ENCODE measurements at regions not wholly inside any gene's neighbourhood (a gene's known extent, or its start where the extent isn't known, plus 50 kb on each side); places are given as distances from the start of the nearest gene placed in this dataset.

DNA sequence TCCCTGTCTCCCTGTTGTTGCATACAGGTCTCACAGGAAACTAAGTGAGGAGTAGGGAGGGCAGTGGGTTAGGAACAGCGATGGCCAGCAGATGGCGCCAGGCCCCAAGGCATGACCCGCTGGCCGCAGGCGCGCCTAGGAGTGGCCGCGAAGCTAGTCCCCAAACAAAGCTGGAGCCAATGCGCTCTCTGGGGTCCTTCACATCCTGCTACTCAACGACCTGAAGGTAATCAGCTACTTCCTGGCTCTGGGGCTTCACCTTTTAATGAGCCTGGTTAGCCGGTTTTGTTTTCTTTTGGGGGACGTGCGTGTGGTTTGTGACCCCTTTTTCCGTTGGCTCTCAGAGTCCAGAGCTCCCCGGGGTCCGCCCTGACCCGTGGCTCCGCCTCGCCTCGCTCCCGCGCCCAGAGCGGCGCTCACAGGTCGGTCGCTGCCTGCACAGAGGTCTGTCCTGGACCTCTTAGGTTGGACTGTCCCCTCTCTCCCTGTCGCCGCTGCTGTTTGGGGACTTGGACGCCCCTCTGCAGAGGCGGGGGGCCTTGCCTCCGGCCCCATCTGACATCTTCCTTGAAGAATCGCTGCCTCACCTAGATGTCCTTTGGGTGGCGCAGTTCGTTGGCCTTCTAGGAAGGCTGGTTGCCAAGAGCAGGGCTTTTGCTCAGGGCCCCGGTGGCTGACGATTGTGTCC lies 62.2 kb upstream of the GTF3A start (continued):
- TF ChIP-seq, protein P1, sequence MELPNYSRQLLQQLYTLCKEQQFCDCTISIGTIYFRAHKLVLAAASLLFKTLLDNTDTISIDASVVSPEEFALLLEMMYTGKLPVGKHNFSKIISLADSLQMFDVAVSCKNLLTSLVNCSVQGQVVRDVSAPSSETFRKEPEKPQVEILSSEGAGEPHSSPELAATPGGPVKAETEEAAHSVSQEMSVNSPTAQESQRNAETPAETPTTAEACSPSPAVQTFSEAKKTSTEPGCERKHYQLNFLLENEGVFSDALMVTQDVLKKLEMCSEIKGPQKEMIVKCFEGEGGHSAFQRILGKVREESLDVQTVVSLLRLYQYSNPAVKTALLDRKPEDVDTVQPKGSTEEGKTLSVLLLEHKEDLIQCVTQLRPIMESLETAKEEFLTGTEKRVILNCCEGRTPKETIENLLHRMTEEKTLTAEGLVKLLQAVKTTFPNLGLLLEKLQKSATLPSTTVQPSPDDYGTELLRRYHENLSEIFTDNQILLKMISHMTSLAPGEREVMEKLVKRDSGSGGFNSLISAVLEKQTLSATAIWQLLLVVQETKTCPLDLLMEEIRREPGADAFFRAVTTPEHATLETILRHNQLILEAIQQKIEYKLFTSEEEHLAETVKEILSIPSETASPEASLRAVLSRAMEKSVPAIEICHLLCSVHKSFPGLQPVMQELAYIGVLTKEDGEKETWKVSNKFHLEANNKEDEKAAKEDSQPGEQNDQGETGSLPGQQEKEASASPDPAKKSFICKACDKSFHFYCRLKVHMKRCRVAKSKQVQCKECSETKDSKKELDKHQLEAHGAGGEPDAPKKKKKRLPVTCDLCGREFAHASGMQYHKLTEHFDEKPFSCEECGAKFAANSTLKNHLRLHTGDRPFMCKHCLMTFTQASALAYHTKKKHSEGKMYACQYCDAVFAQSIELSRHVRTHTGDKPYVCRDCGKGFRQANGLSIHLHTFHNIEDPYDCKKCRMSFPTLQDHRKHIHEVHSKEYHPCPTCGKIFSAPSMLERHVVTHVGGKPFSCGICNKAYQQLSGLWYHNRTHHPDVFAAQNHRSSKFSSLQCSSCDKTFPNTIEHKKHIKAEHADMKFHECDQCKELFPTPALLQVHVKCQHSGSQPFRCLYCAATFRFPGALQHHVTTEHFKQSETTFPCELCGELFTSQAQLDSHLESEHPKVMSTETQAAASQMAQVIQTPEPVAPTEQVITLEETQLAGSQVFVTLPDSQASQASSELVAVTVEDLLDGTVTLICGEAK (IDR thresholded peaks at IDR 0.05), result no peak
- TF ChIP-seq, protein P1 (CRISPR knock-in tag; IDR thresholded peaks at IDR 0.05), result no peak
- TF ChIP-seq ZFP82 (CRISPR knock-in tag; IDR thresholded peaks at IDR 0.05; ENCODE audit: borderline replicate concordance), result no peak
- TF ChIP-seq, protein P2, sequence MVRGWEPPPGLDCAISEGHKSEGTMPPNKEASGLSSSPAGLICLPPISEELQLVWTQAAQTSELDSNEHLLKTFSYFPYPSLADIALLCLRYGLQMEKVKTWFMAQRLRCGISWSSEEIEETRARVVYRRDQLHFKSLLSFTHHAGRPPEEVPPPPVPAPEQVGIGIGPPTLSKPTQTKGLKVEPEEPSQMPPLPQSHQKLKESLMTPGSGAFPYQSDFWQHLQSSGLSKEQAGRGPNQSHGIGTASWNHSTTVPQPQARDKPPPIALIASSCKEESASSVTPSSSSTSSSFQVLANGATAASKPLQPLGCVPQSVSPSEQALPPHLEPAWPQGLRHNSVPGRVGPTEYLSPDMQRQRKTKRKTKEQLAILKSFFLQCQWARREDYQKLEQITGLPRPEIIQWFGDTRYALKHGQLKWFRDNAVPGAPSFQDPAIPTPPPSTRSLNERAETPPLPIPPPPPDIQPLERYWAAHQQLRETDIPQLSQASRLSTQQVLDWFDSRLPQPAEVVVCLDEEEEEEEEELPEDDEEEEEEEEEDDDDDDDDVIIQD (CRISPR knock-in tag; IDR thresholded peaks at IDR 0.05; ENCODE audit: low read depth), result no peak
- no peak for TF ChIP-seq TBX3 (IDR thresholded peaks at IDR 0.05; ENCODE audit: borderline replicate concordance)
- TF ChIP-seq, protein P3, sequence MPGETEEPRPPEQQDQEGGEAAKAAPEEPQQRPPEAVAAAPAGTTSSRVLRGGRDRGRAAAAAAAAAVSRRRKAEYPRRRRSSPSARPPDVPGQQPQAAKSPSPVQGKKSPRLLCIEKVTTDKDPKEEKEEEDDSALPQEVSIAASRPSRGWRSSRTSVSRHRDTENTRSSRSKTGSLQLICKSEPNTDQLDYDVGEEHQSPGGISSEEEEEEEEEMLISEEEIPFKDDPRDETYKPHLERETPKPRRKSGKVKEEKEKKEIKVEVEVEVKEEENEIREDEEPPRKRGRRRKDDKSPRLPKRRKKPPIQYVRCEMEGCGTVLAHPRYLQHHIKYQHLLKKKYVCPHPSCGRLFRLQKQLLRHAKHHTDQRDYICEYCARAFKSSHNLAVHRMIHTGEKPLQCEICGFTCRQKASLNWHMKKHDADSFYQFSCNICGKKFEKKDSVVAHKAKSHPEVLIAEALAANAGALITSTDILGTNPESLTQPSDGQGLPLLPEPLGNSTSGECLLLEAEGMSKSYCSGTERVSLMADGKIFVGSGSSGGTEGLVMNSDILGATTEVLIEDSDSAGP (CRISPR knock-in tag; IDR thresholded peaks at IDR 0.05; ENCODE audit: borderline replicate concordance), result peak; percentile 76
- no peak for TF ChIP-seq ATF1 (CRISPR knock-in tag; IDR thresholded peaks at IDR 0.05)
- no peak for TF ChIP-seq RARG (CRISPR knock-in tag; IDR thresholded peaks at IDR 0.05; ENCODE audit: low read depth)
- TF ChIP-seq SIN3B (IDR thresholded peaks at IDR 0.05; ENCODE audit: low read length), result no peak
- TF ChIP-seq MXI1 (IDR thresholded peaks at IDR 0.05; ENCODE audit: borderline replicate concordance, low read depth, low read length), result no peak
- TF ChIP-seq ZNF274 (CRISPR knock-in tag; IDR thresholded peaks at IDR 0.05), result no peak
- no peak for TF ChIP-seq PTBP1 (IDR thresholded peaks at IDR 0.05; ENCODE audit: low read depth, low read length, poor library complexity, severe bottlenecking)
- TF ChIP-seq NKX3-1 (CRISPR knock-in tag; IDR thresholded peaks at IDR 0.05), result no peak
- no peak for TF ChIP-seq ZNF557 (CRISPR knock-in tag; IDR thresholded peaks at IDR 0.05)
- TF ChIP-seq ZC3H4 (CRISPR knock-in tag; IDR thresholded peaks at IDR 0.05; ENCODE audit: borderline replicate concordance), result no peak
- no peak for TF ChIP-seq DNMT3B (CRISPR knock-in tag; conservative IDR thresholded peaks at IDR 0.05)
- no peak for TF ChIP-seq ZNF660 (CRISPR knock-in tag; IDR thresholded peaks at IDR 0.05; ENCODE audit: borderline replicate concordance, low read depth)
- TF ChIP-seq, protein P4, sequence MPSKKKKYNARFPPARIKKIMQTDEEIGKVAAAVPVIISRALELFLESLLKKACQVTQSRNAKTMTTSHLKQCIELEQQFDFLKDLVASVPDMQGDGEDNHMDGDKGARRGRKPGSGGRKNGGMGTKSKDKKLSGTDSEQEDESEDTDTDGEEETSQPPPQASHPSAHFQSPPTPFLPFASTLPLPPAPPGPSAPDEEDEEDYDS (CRISPR knock-in tag; IDR thresholded peaks at IDR 0.05), result no peak
